ENCODE measurements at regions not wholly inside any gene's neighbourhood (a gene's known extent, or its start where the extent isn't known, plus 50 kb on each side); places are given as distances from the start of the nearest gene placed in this dataset.

DNA sequence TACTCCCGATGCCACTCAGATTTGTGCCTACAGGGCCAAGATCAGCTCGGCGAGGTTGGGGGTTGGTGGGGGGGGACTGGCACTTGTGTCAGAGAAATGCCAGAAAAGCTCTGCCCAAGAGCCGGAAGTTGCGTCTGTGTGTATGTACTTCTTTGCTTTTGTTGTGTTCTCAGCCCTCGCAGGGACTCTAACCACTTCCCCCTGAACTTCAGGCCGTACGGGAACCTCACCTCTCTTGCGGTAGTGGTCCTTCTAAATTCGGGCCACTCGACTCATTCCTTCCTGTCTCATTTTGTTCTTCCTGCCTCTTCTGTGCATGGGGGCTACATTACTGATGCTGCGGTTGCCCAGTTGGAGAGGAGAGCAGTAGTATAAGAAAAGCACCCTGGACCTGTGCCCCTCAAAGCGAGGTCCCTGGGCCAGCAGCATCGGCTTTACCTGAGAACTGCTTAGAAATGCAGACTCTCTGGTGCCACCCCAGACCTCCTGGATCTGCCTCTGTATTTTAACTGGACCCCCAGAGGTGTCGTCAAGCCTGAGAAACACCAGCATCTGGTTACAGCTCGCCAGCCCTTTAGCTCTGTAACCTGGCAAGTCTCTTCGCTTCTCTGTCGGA, 146.3 kb upstream of the RPS6KA3 start:
- ChIA-PET POLR2A (no interaction called here), CTCF (no interaction called here)
- Histone ChIP-seq H3K79me2 (ENCODE audit: insufficient read depth) (no peaks in the 10 kb centered on the region), H3K4me1 (ENCODE audit: control insufficient read depth in 1 of 2, insufficient read depth in 2 of 2, low read depth in 1 of 2, low read length in 1 of 2) (no peaks in the 10 kb centered on the region), H3F3A (replicated peaks; ENCODE audit: insufficient read depth) (no peaks in the 10 kb centered on the region), H3K27me3 (ENCODE audit: insufficient read depth) (peaks cover 9% of the 10 kb centered on the region; the same call in 1 of the 2 replicates), H4K20me1 (ENCODE audit: insufficient read depth) (no peaks in the 10 kb centered on the region), H3K36me3 (replicated peaks in 1 of 2; ENCODE audit: control insufficient read depth in 1 of 2, insufficient read depth in 2 of 2, low read length in 1 of 2) (no peaks in the 10 kb centered on the region), H3K4me2 (no peak overlapping the region), H3K4me3 (ENCODE audit: low read depth in 2 of 2, low read length in 1 of 2) (no peak overlapping the region), H2AFZ (ENCODE audit: low read depth) (no peak overlapping the region), H3K9me3 (no peaks in the 10 kb centered on the region), H3K27ac (ENCODE audit: low read depth in 2 of 2, low read length in 1 of 2) (no peak overlapping the region), H3K9ac (no peak overlapping the region), H3K9me2 (no peaks in the 10 kb centered on the region)
- WGBS (ENCODE audit: low lambda C conversion rate), result 66% methylated on average over 17 of the region's 18 CpGs
- no peak for TF ChIP-seq TAF1 (IDR thresholded peaks at IDR 0.05; ENCODE audit: borderline replicate concordance, low read depth, low read length)
- no peak for TF ChIP-seq MXI1 (IDR thresholded peaks at IDR 0.05; ENCODE audit: low read depth, low read length)
- TF ChIP-seq TEAD4 (IDR thresholded peaks at IDR 0.05; ENCODE audit: borderline replicate concordance, insufficient read depth), result no peak
- TF ChIP-seq, protein P1, sequence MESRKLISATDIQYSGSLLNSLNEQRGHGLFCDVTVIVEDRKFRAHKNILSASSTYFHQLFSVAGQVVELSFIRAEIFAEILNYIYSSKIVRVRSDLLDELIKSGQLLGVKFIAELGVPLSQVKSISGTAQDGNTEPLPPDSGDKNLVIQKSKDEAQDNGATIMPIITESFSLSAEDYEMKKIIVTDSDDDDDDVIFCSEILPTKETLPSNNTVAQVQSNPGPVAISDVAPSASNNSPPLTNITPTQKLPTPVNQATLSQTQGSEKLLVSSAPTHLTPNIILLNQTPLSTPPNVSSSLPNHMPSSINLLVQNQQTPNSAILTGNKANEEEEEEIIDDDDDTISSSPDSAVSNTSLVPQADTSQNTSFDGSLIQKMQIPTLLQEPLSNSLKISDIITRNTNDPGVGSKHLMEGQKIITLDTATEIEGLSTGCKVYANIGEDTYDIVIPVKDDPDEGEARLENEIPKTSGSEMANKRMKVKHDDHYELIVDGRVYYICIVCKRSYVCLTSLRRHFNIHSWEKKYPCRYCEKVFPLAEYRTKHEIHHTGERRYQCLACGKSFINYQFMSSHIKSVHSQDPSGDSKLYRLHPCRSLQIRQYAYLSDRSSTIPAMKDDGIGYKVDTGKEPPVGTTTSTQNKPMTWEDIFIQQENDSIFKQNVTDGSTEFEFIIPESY (IDR thresholded peaks at IDR 0.05; ENCODE audit: borderline replicate concordance, low read depth), result no peak
- no peak for TF ChIP-seq RCOR1 (IDR thresholded peaks at IDR 0.05; ENCODE audit: low read length)
- no peak for TF ChIP-seq SIN3A (IDR thresholded peaks at IDR 0.05; ENCODE audit: borderline replicate concordance, low read depth, low read length)
- TF ChIP-seq EP300 (IDR thresholded peaks at IDR 0.05; ENCODE audit: borderline replicate concordance in 1 of 2, low read depth in 1 of 2, low read length in 1 of 2), result no peak
- TF ChIP-seq RAD21 (IDR thresholded peaks at IDR 0.05; ENCODE audit: low read length), result no peak
- no peak for TF ChIP-seq GABPA (IDR thresholded peaks at IDR 0.05; ENCODE audit: low read depth)
- TF ChIP-seq NFIC (IDR thresholded peaks at IDR 0.05; ENCODE audit: borderline replicate concordance), result no peak
- TF ChIP-seq, protein P2, sequence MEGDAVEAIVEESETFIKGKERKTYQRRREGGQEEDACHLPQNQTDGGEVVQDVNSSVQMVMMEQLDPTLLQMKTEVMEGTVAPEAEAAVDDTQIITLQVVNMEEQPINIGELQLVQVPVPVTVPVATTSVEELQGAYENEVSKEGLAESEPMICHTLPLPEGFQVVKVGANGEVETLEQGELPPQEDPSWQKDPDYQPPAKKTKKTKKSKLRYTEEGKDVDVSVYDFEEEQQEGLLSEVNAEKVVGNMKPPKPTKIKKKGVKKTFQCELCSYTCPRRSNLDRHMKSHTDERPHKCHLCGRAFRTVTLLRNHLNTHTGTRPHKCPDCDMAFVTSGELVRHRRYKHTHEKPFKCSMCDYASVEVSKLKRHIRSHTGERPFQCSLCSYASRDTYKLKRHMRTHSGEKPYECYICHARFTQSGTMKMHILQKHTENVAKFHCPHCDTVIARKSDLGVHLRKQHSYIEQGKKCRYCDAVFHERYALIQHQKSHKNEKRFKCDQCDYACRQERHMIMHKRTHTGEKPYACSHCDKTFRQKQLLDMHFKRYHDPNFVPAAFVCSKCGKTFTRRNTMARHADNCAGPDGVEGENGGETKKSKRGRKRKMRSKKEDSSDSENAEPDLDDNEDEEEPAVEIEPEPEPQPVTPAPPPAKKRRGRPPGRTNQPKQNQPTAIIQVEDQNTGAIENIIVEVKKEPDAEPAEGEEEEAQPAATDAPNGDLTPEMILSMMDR (IDR thresholded peaks at IDR 0.05), result no peak
- TF ChIP-seq POLR2AphosphoS5 (IDR thresholded peaks at IDR 0.05; ENCODE audit: low read depth, low read length), result no peak
- TF ChIP-seq, protein P3, sequence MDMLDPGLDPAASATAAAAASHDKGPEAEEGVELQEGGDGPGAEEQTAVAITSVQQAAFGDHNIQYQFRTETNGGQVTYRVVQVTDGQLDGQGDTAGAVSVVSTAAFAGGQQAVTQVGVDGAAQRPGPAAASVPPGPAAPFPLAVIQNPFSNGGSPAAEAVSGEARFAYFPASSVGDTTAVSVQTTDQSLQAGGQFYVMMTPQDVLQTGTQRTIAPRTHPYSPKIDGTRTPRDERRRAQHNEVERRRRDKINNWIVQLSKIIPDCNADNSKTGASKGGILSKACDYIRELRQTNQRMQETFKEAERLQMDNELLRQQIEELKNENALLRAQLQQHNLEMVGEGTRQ (IDR thresholded peaks at IDR 0.05; ENCODE audit: borderline replicate concordance, low read depth, low read length), result no peak
- TF ChIP-seq RXRA (IDR thresholded peaks at IDR 0.05; ENCODE audit: borderline replicate concordance, low read depth), result no peak
- TF ChIP-seq FOXM1 (IDR thresholded peaks at IDR 0.05; ENCODE audit: low read depth), result no peak
- TF ChIP-seq, protein P4, sequence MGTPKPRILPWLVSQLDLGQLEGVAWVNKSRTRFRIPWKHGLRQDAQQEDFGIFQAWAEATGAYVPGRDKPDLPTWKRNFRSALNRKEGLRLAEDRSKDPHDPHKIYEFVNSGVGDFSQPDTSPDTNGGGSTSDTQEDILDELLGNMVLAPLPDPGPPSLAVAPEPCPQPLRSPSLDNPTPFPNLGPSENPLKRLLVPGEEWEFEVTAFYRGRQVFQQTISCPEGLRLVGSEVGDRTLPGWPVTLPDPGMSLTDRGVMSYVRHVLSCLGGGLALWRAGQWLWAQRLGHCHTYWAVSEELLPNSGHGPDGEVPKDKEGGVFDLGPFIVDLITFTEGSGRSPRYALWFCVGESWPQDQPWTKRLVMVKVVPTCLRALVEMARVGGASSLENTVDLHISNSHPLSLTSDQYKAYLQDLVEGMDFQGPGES (IDR thresholded peaks at IDR 0.05; ENCODE audit: low read depth, low read length), result no peak
- no peak for DNase-seq
